CD14-positive monocyte (primary cell): ENCODE measurements at regions not wholly inside any gene's neighbourhood (a gene's known extent, or its start where the extent isn't known, plus 50 kb on each side); places are given as distances from the start of the nearest gene placed in this dataset.

Source experiments
- DNase-seq, 3 donors: peaks; one replicate each; pipeline ENCODE4 v3.0.0-alpha.2; 2011 to 2022
- H2AFZ ChIP-seq: 2 replicates; pipeline ENCODE4 v1.6.0; 2012; ENCODE audit warnings: mild to moderate bottlenecking, low read depth, low read length, inconsistent platforms; ENCODE audit not compliant: insufficient read depth, poor library complexity, severe bottlenecking
- H3K27ac ChIP-seq, 2 donors: 1 replicate in 1 of 2; 2 replicates in 1 of 2; pipeline ENCODE4 v1.5.1; 2012 to 2013; ENCODE audit warnings: low read length in 2 of 2, control low read depth in 1 of 2, inconsistent platforms in 1 of 2, low read depth in 1 of 2, mild to moderate bottlenecking in 1 of 2
- H3K27me3 ChIP-seq, 2 donors: one replicate each; pipeline versions ENCODE4 v1.6.0 to v1.6.1; 2011 to 2013; ENCODE audit warnings: low read length in 2 of 2; ENCODE audit not compliant: control insufficient read depth in 2 of 2, insufficient read depth in 2 of 2
- H3K36me3 ChIP-seq, 2 donors: replicated peaks in 1 of 2; 1 replicate in 1 of 2; 2 replicates in 1 of 2; pipeline versions ENCODE4 v1.5.1 to v1.6.1; 2012 to 2013; ENCODE audit warnings: low read length in 2 of 2, control low read depth in 1 of 2, inconsistent platforms in 1 of 2, mild to moderate bottlenecking in 1 of 2; ENCODE audit not compliant: insufficient read depth in 2 of 2, control insufficient read depth in 1 of 2
- H3K4me1 ChIP-seq, 2 donors: 1 replicate in 1 of 2; 2 replicates in 1 of 2; pipeline versions ENCODE4 v1.5.1 to v1.6.1; 2012 to 2013; ENCODE audit warnings: low read length in 2 of 2, control low read depth in 1 of 2, inconsistent platforms in 1 of 2, mild to moderate bottlenecking in 1 of 2, moderate library complexity in 1 of 2; ENCODE audit not compliant: insufficient read depth in 2 of 2, control insufficient read depth in 1 of 2
- H3K4me2 ChIP-seq: replicated peaks from 2 replicates; pipeline ENCODE3; 2012; ENCODE audit warnings: low read length, moderate library complexity, mild to moderate bottlenecking; ENCODE audit not compliant: poor library complexity, severe bottlenecking; ENCODE audit errors: extremely low read depth
- H3K4me3 ChIP-seq, 3 experiments: fragments of 200-600 bp in 1 of 3; sonication (generic) in 1 of 3; replicated peaks in 1 of 3; 1 replicate in 2 of 3; 2 replicates in 1 of 3; pipeline ENCODE4 v1.5.1; 2011 to 2013; ENCODE audit warnings: low read length in 3 of 3, mild to moderate bottlenecking in 3 of 3, control low read depth in 2 of 3, low read depth in 2 of 3, inconsistent platforms in 1 of 3, moderate library complexity in 1 of 3
- H3K79me2 ChIP-seq: 2 replicates; pipeline ENCODE4 v1.6.0; 2012; ENCODE audit warnings: mild to moderate bottlenecking, control low read depth, inconsistent platforms, low read length, moderate library complexity; ENCODE audit not compliant: insufficient read depth
- H3K9ac ChIP-seq: 2 replicates; pipeline ENCODE4 v1.6.0; 2017; ENCODE audit warnings: low read length, mild to moderate bottlenecking; ENCODE audit not compliant: insufficient read depth, poor library complexity, severe bottlenecking
- H3K9me3 ChIP-seq, 2 donors: replicated peaks in 1 of 2; 1 replicate in 1 of 2; 2 replicates in 1 of 2; pipeline versions ENCODE4 v1.5.1 to v1.6.1; 2012 to 2013; ENCODE audit warnings: low read length in 2 of 2, control low read depth in 1 of 2; ENCODE audit not compliant: control insufficient read depth in 1 of 2, insufficient read depth in 1 of 2
- H4K20me1 ChIP-seq: 2 replicates; pipeline ENCODE4 v1.6.0; 2012; ENCODE audit warnings: mild to moderate bottlenecking, low read length, control low read depth, moderate library complexity; ENCODE audit not compliant: insufficient read depth
- H3K27ac Mint-ChIP-seq, 7 donors: one replicate each; pipeline ENCODE4 v1.8.0; 2020; ENCODE audit warnings: mild to moderate bottlenecking in 7 of 7, mixed read lengths in 7 of 7, moderate library complexity in 6 of 7, inconsistent platforms in 2 of 7
- H3K27me3 Mint-ChIP-seq, 3 donors: one replicate each; pipeline ENCODE4 v1.8.0; 2021 to 2022; ENCODE audit warnings: low read depth in 3 of 3, mild to moderate bottlenecking in 3 of 3, mixed read lengths in 3 of 3, moderate library complexity in 3 of 3, inconsistent platforms in 1 of 3
- H3K36me3 Mint-ChIP-seq, 2 donors: one replicate each; pipeline ENCODE4 v1.8.0; 2020; ENCODE audit warnings: mixed read lengths in 2 of 2, inconsistent platforms in 1 of 2, mild to moderate bottlenecking in 1 of 2
- H3K4me1 Mint-ChIP-seq: one replicate; pipeline ENCODE4 v1.8.0; 2020; ENCODE audit warnings: mild to moderate bottlenecking, mixed read lengths
- H3K4me3 Mint-ChIP-seq, 2 donors: one replicate each; pipeline ENCODE4 v1.8.0; 2020; ENCODE audit warnings: mild to moderate bottlenecking in 2 of 2, mixed read lengths in 2 of 2, moderate library complexity in 1 of 2
- H3K9me3 Mint-ChIP-seq, 7 donors: one replicate each; pipeline ENCODE4 v1.8.0; 2020 to 2022; ENCODE audit warnings: mixed read lengths in 7 of 7, mild to moderate bottlenecking in 6 of 7, moderate library complexity in 6 of 7, inconsistent platforms in 2 of 7
- WGBS: methylation state at CpG from one replicate; pipeline ENCODE4 v1.1.5; 2013; ENCODE audit warnings: missing lambda C conversion rate; ENCODE audit not compliant: insufficient coverage; 5-methylcytosine and 5-hydroxymethylcytosine counted together
- intact Hi-C, 2 donors: fragments of 100-400 bp; cut with micrococcal nuclease; formaldehyde crosslinking; loops; one replicate each; pipeline versions ENCODE4 v1.15.0 to v1.15.1; 2023
- TF ChIP-seq, protein P1 (sequence below): fragments of 200-600 bp; IDR thresholded peaks from one replicate; pipeline ENCODE4 v1.8.0; 2022; ENCODE audit warnings: antibody characterized with exemption, mild to moderate bottlenecking

GRCh38 chr16:51524070-51524469 lies 373.0 kb upstream of the SALL1 start:
- Histone ChIP-seq H3K79me2 (no peaks in the 10 kb centered on the region), H3K4me2 (no peak overlapping the region), H3K27ac (no peak overlapping the region), H3K36me3 (no peaks in the 10 kb centered on the region), H4K20me1 (no peaks in the 10 kb centered on the region), H3K27me3 (no peaks in the 10 kb centered on the region), H3K4me3 (no peak overlapping the region), H2AFZ (no peak overlapping the region), H3K9ac (no peak overlapping the region), H3K9me3 (peaks cover 0 to 10% of the 10 kb centered on the region in 2 donors), H3K4me1 (no peaks in the 10 kb centered on the region)
- TF ChIP-seq, protein P1, sequence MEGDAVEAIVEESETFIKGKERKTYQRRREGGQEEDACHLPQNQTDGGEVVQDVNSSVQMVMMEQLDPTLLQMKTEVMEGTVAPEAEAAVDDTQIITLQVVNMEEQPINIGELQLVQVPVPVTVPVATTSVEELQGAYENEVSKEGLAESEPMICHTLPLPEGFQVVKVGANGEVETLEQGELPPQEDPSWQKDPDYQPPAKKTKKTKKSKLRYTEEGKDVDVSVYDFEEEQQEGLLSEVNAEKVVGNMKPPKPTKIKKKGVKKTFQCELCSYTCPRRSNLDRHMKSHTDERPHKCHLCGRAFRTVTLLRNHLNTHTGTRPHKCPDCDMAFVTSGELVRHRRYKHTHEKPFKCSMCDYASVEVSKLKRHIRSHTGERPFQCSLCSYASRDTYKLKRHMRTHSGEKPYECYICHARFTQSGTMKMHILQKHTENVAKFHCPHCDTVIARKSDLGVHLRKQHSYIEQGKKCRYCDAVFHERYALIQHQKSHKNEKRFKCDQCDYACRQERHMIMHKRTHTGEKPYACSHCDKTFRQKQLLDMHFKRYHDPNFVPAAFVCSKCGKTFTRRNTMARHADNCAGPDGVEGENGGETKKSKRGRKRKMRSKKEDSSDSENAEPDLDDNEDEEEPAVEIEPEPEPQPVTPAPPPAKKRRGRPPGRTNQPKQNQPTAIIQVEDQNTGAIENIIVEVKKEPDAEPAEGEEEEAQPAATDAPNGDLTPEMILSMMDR, result no peak
- intact Hi-C loops, result no loop called here
- H3K27ac Mint-ChIP-seq, result no peak overlapping the region
- WGBS, result 92% methylated on average over 2 of the region's 4 CpGs
- H3K27me3 Mint-ChIP-seq, result peaks cover 0 to 3% (median 0%) of the 10 kb centered on the region in 3 donors
- DNase-seq, result no peak
- H3K9me3 Mint-ChIP-seq, result peaks cover 6 to 19% (median 10%) of the 10 kb centered on the region in 7 donors
- no peaks in the 10 kb centered on the region for H3K4me1 Mint-ChIP-seq
- no peak overlapping the region for H3K4me3 Mint-ChIP-seq
- no peaks in the 10 kb centered on the region for H3K36me3 Mint-ChIP-seq

DNA sequence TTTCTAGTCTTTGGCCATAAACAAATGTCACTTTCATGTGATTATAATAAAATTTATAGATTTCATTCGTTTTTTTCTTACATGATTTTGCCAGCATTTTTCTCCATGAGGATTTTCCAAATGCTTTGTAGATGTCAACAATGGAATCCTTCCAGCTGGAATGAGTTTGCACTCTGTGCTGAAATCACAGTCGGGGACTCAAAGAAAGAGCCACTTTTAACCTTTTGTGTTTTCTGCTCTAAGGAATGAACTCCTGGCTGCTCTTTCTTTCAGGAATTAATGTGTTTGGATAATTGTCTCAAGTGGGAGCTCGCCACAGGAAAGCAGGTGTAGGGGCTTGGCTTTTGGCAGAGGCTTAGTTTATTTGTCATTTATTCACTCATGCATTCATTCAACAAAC lies 372.3 kb upstream of the SALL1 start:
- H3K36me3 Mint-ChIP-seq, result no peaks in the 10 kb centered on the region
- peaks cover 0 to 10% of the 10 kb centered on the region in 2 donors for H3K9me3 ChIP-seq
- DNase-seq, result no peak
- no peaks in the 10 kb centered on the region for H3K79me2 ChIP-seq
- H3K9me3 Mint-ChIP-seq, result peaks cover 6 to 17% (median 9%) of the 10 kb centered on the region in 7 donors
- no peaks in the 10 kb centered on the region for H4K20me1 ChIP-seq
- H3K4me1 Mint-ChIP-seq, result no peaks in the 10 kb centered on the region
- no peaks in the 10 kb centered on the region for H3K27me3 ChIP-seq
- H3K4me3 Mint-ChIP-seq, result no peak overlapping the region
- no peaks in the 10 kb centered on the region for H3K36me3 ChIP-seq
- H3K4me1 ChIP-seq, result no peaks in the 10 kb centered on the region
- H2AFZ ChIP-seq, result no peak overlapping the region
- H3K4me2 ChIP-seq, result no peak overlapping the region
- peaks cover 0 to 3% (median 0%) of the 10 kb centered on the region in 3 donors for H3K27me3 Mint-ChIP-seq
- no peak overlapping the region for H3K9ac ChIP-seq
- H3K27ac ChIP-seq, result no peak overlapping the region
- TF ChIP-seq, protein P1, result no peak
- no peak overlapping the region for H3K4me3 ChIP-seq
- WGBS, result no CpG with 5 or more reads among the region's 3 CpGs
- no peak overlapping the region for H3K27ac Mint-ChIP-seq
- intact Hi-C loops, result no loop called here
